Body of pancreas (tissue), 4 donors: ENCODE measurements at regions not wholly inside any gene's neighbourhood (a gene's known extent, or its start where the extent isn't known, plus 50 kb on each side); places are given as distances from the start of the nearest gene placed in this dataset.

ENCODE experiments used
- CTCF ChIP-seq, 7 experiments: fragments of 450-650 bp in 4 of 7; fragments of 200-600 bp in 3 of 7; sonication (generic) in 3 of 7; IDR thresholded peaks; one replicate each; pipeline ENCODE4 v1.5.1; 2016 to 2019; ENCODE audit warnings: antibody characterized with exemption in 7 of 7
- POLR2A ChIP-seq, 3 donors: fragments of 450-650 bp; IDR thresholded peaks; one replicate each; pipeline ENCODE4 v1.6.1; 2016; ENCODE audit warnings: antibody characterized with exemption in 3 of 3, mild to moderate bottlenecking in 2 of 3

DNA sequence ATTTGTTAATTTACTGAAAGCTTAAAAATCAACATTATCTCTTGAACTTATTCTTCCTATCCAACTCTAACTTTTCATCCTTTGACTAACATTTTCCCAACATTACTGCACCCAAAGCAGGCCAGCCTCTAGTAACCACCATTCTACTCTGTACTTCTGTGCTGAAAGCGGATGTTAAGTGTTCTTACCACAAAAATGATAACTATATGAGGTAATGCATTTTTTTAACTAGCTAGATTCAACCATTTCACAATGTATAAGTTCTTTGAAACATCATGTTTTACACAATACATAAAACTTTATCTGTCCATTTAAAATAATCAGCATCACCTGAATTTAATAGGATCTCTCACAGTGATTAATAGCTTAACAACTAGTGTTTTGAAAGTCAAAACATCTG lies 468.5 kb upstream of the MGAT4C start:
- TF ChIP-seq POLR2A (IDR thresholded peaks at IDR 0.05) (no peak), CTCF (IDR thresholded peaks at IDR 0.05) (no peak)
